ENCODE measurements at regions not wholly inside any gene's neighbourhood (a gene's known extent, or its start where the extent isn't known, plus 50 kb on each side); places are given as distances from the start of the nearest gene placed in this dataset.

- no peak overlapping the region for H3K27ac Mint-ChIP-seq
- Histone ChIP-seq H4K20me1 (replicated peaks; ENCODE audit: insufficient read depth) (no peaks in the 10 kb centered on the region), H3K27ac (ENCODE audit: low read depth) (no peak overlapping the region), H3K4me3 (no peak overlapping the region), H3K36me3 (ENCODE audit: insufficient read depth) (no peaks in the 10 kb centered on the region), H3K4me1 (ENCODE audit: insufficient read depth) (no peaks in the 10 kb centered on the region), H3F3A (replicated peaks; ENCODE audit: low read depth) (no peaks in the 10 kb centered on the region), H2AFZ (no peak overlapping the region), H3K9me2 (ENCODE audit: insufficient read depth) (0 out of 2 replicates have a peak, but pooled peaks cover 3% of the 10 kb centered on the region), H3K4me2 (no peak overlapping the region), H3K27me3 (ENCODE audit: insufficient read depth) (no peaks in the 10 kb centered on the region), H3K79me2 (replicated peaks; ENCODE audit: insufficient read depth) (no peaks in the 10 kb centered on the region)
- H3K36me3 Mint-ChIP-seq (ENCODE audit: low read depth): no peaks in the 10 kb centered on the region
- 0 out of 3 replicates have a peak, but pooled peaks cover 3% of the 10 kb centered on the region for H3K9me3 Mint-ChIP-seq
- no peak for DNase-seq (ENCODE audit: low spot score)
- H3K4me1 Mint-ChIP-seq: no peaks in the 10 kb centered on the region
- TF ChIP-seq STAT1 (IDR thresholded peaks at IDR 0.05; ENCODE audit: unreplicated experiment): no peak
- TF ChIP-seq EZH2 (IDR thresholded peaks at IDR 0.05; ENCODE audit: low read depth, unreplicated experiment): no peak
- TF ChIP-seq, protein P1, sequence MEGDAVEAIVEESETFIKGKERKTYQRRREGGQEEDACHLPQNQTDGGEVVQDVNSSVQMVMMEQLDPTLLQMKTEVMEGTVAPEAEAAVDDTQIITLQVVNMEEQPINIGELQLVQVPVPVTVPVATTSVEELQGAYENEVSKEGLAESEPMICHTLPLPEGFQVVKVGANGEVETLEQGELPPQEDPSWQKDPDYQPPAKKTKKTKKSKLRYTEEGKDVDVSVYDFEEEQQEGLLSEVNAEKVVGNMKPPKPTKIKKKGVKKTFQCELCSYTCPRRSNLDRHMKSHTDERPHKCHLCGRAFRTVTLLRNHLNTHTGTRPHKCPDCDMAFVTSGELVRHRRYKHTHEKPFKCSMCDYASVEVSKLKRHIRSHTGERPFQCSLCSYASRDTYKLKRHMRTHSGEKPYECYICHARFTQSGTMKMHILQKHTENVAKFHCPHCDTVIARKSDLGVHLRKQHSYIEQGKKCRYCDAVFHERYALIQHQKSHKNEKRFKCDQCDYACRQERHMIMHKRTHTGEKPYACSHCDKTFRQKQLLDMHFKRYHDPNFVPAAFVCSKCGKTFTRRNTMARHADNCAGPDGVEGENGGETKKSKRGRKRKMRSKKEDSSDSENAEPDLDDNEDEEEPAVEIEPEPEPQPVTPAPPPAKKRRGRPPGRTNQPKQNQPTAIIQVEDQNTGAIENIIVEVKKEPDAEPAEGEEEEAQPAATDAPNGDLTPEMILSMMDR (conservative IDR thresholded peaks at IDR 0.05; ENCODE audit: low read depth in 2 of 2): no peak
- no peak for TF ChIP-seq ZNF331 (CRISPR knock-in tag; IDR thresholded peaks at IDR 0.05; ENCODE audit: low read depth)
- no peak for TF ChIP-seq ZNF114 (CRISPR knock-in tag; IDR thresholded peaks at IDR 0.05)
- TF ChIP-seq EZH2phosphoT487 (IDR thresholded peaks at IDR 0.05; ENCODE audit: unreplicated experiment): no peak
- TF ChIP-seq, protein P2, sequence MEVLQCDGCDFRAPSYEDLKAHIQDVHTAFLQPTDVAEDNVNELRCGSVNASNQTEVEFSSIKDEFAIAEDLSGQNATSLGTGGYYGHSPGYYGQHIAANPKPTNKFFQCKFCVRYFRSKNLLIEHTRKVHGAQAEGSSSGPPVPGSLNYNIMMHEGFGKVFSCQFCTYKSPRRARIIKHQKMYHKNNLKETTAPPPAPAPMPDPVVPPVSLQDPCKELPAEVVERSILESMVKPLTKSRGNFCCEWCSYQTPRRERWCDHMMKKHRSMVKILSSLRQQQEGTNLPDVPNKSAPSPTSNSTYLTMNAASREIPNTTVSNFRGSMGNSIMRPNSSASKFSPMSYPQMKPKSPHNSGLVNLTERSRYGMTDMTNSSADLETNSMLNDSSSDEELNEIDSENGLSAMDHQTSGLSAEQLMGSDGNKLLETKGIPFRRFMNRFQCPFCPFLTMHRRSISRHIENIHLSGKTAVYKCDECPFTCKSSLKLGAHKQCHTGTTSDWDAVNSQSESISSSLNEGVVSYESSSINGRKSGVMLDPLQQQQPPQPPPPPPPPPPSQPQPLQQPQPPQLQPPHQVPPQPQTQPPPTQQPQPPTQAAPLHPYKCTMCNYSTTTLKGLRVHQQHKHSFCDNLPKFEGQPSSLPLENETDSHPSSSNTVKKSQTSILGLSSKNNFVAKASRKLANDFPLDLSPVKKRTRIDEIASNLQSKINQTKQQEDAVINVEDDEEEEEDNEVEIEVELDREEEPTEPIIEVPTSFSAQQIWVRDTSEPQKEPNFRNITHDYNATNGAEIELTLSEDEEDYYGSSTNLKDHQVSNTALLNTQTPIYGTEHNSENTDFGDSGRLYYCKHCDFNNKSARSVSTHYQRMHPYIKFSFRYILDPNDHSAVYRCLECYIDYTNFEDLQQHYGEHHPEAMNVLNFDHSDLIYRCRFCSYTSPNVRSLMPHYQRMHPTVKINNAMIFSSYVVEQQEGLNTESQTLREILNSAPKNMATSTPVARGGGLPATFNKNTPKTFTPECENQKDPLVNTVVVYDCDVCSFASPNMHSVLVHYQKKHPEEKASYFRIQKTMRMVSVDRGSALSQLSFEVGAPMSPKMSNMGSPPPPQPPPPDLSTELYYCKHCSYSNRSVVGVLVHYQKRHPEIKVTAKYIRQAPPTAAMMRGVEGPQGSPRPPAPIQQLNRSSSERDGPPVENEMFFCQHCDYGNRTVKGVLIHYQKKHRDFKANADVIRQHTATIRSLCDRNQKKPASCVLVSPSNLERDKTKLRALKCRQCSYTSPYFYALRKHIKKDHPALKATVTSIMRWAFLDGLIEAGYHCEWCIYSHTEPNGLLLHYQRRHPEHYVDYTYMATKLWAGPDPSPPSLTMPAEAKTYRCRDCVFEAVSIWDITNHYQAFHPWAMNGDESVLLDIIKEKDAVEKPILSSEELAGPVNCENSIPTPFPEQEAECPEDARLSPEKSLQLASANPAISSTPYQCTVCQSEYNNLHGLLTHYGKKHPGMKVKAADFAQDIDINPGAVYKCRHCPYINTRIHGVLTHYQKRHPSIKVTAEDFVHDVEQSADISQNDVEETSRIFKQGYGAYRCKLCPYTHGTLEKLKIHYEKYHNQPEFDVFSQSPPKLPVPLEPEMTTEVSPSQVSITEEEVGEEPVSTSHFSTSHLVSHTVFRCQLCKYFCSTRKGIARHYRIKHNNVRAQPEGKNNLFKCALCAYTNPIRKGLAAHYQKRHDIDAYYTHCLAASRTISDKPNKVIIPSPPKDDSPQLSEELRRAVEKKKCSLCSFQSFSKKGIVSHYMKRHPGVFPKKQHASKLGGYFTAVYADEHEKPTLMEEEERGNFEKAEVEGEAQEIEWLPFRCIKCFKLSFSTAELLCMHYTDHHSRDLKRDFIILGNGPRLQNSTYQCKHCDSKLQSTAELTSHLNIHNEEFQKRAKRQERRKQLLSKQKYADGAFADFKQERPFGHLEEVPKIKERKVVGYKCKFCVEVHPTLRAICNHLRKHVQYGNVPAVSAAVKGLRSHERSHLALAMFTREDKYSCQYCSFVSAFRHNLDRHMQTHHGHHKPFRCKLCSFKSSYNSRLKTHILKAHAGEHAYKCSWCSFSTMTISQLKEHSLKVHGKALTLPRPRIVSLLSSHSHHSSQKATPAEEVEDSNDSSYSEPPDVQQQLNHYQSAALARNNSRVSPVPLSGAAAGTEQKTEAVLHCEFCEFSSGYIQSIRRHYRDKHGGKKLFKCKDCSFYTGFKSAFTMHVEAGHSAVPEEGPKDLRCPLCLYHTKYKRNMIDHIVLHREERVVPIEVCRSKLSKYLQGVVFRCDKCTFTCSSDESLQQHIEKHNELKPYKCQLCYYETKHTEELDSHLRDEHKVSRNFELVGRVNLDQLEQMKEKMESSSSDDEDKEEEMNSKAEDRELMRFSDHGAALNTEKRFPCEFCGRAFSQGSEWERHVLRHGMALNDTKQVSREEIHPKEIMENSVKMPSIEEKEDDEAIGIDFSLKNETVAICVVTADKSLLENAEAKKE (CRISPR knock-in tag; IDR thresholded peaks at IDR 0.05): no peak
- TF ChIP-seq, protein P3, sequence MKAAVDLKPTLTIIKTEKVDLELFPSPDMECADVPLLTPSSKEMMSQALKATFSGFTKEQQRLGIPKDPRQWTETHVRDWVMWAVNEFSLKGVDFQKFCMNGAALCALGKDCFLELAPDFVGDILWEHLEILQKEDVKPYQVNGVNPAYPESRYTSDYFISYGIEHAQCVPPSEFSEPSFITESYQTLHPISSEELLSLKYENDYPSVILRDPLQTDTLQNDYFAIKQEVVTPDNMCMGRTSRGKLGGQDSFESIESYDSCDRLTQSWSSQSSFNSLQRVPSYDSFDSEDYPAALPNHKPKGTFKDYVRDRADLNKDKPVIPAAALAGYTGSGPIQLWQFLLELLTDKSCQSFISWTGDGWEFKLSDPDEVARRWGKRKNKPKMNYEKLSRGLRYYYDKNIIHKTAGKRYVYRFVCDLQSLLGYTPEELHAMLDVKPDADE (IDR thresholded peaks at IDR 0.05): no peak
- no peak for TF ChIP-seq JUNB (IDR thresholded peaks at IDR 0.05; ENCODE audit: unreplicated experiment)
- no peak for TF ChIP-seq POLR2AphosphoS5 (IDR thresholded peaks at IDR 0.05; ENCODE audit: low read depth)
- no peak for TF ChIP-seq CREB1 (CRISPR knock-in tag; IDR thresholded peaks at IDR 0.05; ENCODE audit: low read depth)
- TF ChIP-seq NANOG (IDR thresholded peaks at IDR 0.05; ENCODE audit: borderline replicate concordance): no peak
- TF ChIP-seq REST (IDR thresholded peaks at IDR 0.05; ENCODE audit: unreplicated experiment): no peak
- no peak overlapping the region for H3K4me3 Mint-ChIP-seq
- ATAC-seq: no peak
- no peaks in the 10 kb centered on the region for H3K27me3 Mint-ChIP-seq (ENCODE audit: insufficient read depth, low read depth, poor library complexity)
Measured at GRCh38 chr2:64379186-64379585, 74.8 kb upstream of the LGALSL start.

All from GM23338 (cell line).